Activated T-cell treated with anti-CD3 and anti-CD28 coated beads, Interleukin-2, amount 50 U/mL, for 4 hours (primary cell): ENCODE measurements at regions not wholly inside any gene's neighbourhood (a gene's known extent, or its start where the extent isn't known, plus 50 kb on each side); places are given as distances from the start of the nearest gene placed in this dataset.
"Not testable (repeated sequence)": the region's sequence is repeated elsewhere in the genome, so short reads cannot be mapped to it uniquely, and the experiment has no call there.

ENCODE experiments used
- ATAC-seq, 2 donors: fragments of 200-7000 bp; cut with Tn5 transposase; one replicate each; pipeline ENCODE4 v1.10.0; 2021
- DNase-seq: peaks from one replicate; pipeline ENCODE4 v3.0.0-alpha.2; 2020
- H3K27me3 Mint-ChIP-seq: one replicate; pipeline ENCODE4 v1.8.0; 2021; ENCODE audit warnings: low read depth, mixed read lengths
- H3K36me3 Mint-ChIP-seq: one replicate; pipeline ENCODE4 v1.8.0; 2022; ENCODE audit warnings: mixed read lengths; ENCODE audit not compliant: insufficient read depth
- H3K4me1 Mint-ChIP-seq: one replicate; pipeline ENCODE4 v1.8.0; 2021; ENCODE audit warnings: low read depth, mixed read lengths
- H3K4me3 Mint-ChIP-seq: one replicate; pipeline ENCODE4 v1.8.0; 2021; ENCODE audit warnings: mild to moderate bottlenecking, moderate library complexity, mixed read lengths
- H3K9me3 Mint-ChIP-seq: one replicate; pipeline ENCODE4 v1.8.0; 2021; ENCODE audit warnings: mixed read lengths

DNA sequence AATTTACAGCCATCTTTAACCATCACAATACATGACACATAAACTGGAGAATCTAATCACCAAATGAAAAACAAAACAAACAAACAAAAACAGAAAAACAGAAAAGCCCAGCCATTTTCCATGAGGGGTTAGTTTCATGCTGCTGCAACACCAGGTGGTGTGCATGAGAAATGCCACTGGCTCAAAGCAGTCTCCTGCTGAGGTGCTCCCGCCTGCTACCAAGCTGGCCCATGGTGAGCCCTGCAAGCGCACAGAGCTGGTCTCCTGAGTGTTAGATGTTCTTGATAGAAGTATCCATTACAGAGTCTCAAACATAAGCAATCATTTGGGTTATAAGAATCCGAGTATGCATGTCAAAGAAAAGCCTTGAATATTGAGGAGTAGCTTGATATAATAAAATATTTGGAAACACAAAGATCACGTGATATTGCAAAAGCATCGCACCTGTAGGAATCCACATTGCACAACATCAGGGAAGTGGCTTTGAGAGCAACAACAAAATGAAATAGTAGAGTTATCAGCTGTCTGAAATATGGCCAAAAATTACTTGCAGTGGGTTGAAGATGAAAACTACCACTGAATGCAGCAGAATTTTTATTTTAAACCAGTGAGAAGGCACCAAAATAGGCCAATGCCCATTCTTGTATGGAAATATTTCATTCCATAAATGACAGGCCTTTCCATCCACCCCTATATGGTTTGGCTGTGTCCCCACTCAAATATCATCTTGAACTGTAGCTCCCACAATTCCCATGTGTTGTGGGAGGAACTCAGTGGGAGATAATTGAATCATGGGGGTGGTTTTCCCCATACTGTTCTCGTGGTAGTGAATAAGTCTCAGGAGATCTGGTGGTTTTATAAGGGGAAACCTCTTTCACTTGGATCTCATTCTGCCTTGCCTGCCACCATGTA is 194.8 kb downstream of the SYK start:
- H3K36me3 Mint-ChIP-seq: no peaks in the 10 kb centered on the region
- H3K27me3 Mint-ChIP-seq: no peaks in the 10 kb centered on the region
- DNase-seq (no peak), ATAC-seq (no peak)
- H3K4me1 Mint-ChIP-seq: no peaks in the 10 kb centered on the region
- peaks cover 5% of the 10 kb centered on the region for H3K9me3 Mint-ChIP-seq
- no peak overlapping the region for H3K4me3 Mint-ChIP-seq

DNA sequence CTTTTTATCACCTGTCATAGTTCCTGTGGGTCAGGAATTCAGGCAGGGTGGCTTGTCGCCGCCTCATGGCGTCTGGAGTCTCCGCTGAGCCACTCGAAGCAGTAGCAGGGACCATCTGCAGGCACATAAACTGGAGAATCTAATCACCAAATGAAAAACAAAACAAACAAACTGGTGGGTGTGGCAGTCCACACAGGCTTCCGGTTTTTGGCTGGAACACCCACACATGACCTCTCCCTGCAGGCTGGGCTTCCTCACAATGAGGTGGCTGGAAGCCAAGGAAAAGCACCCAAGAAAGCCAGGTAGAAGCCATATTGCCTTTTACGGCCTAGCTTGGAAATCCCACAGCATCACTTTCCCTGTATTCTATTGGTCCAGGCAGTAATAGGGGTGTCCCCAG is 197.0 kb downstream of the SYK start:
- H3K4me1 Mint-ChIP-seq: no peaks in the 10 kb centered on the region
- H3K9me3 Mint-ChIP-seq: peaks cover 5% of the 10 kb centered on the region
- DNase-seq (no peak), ATAC-seq (no peak)
- no peaks in the 10 kb centered on the region for H3K27me3 Mint-ChIP-seq
- no peak overlapping the region for H3K4me3 Mint-ChIP-seq
- no peaks in the 10 kb centered on the region for H3K36me3 Mint-ChIP-seq

DNA sequence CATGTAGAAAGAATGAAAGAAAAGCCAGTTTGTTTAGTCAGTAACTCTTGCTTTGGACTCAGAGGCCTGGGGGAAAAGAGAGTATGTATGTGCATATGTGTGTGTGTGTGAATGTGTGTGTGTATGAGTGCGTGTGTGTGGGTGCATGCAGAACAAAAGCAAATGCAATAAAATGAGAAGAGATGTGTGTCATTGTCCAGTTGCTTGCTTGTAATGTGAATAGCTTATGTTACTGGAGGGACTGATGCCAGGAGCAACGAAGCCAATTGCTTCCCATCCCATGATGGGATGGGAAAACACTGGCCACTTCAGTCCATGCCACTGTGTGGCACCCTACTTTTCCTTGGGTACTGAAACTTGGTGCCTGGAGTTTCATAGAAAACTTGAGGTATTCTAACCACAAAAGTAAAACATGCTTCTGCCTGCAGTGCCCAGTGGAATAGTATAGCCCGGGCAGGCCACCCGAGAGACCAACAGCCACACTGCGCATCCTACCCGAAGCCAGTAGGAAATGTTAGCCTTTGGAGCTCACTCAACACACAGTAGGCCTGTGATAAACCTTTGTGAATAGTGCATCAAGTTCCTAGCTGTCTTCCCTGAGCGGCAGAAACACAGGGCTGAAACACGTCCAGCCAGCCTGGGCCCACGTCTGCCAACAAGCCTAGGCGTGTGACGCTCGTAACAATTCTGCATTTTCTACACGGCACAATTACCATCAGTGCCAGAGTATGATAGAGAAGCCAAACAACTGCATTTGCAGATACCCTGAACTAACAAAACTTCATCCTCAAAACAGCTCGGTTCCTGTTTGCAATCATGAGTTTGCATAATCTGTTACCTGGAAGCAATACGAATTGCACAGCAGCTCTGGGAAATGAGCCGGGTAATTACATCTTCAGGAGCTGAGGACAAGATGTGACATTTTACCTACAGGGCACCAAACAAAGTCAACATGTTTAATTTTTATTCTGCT is 198.1 kb downstream of the SYK start:
- Mint-ChIP-seq H3K27me3 (no peaks in the 10 kb centered on the region), H3K4me3 (no peak overlapping the region), H3K9me3 (peaks cover under 1% of the 10 kb centered on the region), H3K36me3 (no peaks in the 10 kb centered on the region), H3K4me1 (no peaks in the 10 kb centered on the region)
- ATAC-seq (no peak), DNase-seq (no peak)

DNA sequence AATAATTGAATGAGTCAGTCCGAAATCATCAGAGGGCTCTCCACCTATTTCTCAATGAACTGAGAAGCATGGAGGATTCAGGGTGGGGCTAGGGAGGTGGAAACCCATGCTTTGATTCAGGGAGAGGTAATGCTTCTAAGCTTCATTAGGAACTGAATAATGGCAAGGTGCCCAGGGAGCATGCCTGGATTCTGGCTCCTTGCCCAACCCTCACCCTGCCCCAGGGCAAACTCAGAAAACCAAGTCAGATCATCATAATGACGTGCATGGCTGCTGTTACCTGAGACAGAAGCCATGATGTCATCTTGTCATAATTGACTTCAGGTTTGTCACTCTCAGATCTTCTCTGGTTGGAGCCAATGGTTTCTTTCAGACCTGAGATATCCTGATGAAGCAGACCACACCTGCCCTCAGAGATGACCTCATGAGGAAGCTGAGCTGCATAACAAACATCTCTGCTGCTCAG is 199.6 kb downstream of the SYK start:
- H3K4me3 Mint-ChIP-seq: no peak overlapping the region
- ATAC-seq: peak; percentile 43 to 67
- H3K4me1 Mint-ChIP-seq: no peaks in the 10 kb centered on the region

DNA sequence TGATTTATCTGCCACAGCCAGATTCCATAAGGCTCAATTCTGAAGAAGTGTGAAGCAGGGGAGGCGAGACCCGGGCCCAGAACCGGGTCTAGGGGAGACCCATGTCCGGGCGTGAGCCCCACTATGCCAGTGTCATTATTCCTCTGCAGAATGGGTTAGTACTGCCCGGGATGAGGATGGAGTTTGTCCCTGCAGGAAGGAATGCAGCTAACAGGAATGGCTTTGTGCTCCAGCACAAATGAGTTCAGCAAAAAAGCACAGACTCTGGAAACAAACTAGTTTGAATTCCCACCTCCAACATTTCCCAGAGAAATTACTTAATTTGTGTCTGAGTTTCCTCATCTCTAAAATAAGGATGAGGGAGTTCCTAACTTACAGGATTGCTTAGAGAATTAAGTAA is 202.9 kb downstream of the SYK start:
- Mint-ChIP-seq H3K9me3 (no peaks in the 10 kb centered on the region), H3K4me3 (no peak overlapping the region), H3K36me3 (no peaks in the 10 kb centered on the region), H3K27me3 (no peaks in the 10 kb centered on the region), H3K4me1 (no peaks in the 10 kb centered on the region)
- ATAC-seq: no peak
- DNase-seq: no peak

More for the DNA sequence above, 199.6 kb downstream of the SYK start:
- Mint-ChIP-seq H3K9me3 (no peaks in the 10 kb centered on the region), H3K27me3 (no peaks in the 10 kb centered on the region), H3K36me3 (no peaks in the 10 kb centered on the region)
- no peak for DNase-seq

DNA sequence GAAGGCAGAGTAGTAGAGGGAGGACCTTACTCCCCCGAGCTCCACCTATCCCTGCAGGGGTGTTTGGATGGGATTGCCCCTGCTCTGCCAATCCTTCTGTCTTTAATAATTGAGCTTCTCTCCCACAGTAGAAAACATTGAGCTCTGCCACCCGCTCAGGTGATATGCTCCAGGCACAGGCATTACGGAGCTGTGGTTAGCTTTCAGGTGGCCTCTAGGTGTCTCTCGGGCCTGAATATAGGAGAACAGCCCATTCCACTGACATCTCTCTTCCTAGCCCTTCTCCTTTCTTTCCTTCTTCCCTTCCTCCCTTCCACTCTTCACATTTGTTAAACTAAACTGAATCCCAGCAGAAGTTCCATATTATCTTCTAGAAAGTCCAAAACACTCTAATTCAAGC is 203.4 kb downstream of the SYK start:
- no peaks in the 10 kb centered on the region for H3K9me3 Mint-ChIP-seq
- DNase-seq (no peak), ATAC-seq (no peak)
- H3K27me3 Mint-ChIP-seq: no peaks in the 10 kb centered on the region
- H3K4me3 Mint-ChIP-seq: no peak overlapping the region
- H3K36me3 Mint-ChIP-seq: no peaks in the 10 kb centered on the region
- H3K4me1 Mint-ChIP-seq: no peaks in the 10 kb centered on the region

DNA sequence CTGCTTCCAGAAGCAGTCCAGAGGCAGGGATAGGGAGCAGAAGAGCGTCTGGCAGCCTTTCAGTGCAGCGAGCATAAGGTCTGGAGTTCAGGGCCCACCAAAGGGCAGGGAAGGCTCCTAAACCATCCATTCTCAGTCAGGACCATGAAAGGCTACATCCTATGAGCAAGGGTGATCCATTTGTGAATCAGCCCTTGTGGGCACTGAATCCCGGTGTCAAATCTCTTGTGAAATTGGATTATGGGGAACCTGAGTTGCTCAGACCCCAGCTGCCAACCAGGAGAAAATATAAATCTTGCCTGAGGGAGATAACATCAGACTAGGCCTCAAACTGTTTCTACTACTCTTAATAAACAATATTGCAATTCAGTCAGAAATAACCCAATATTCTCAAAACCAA is 204.4 kb downstream of the SYK start:
- no peaks in the 10 kb centered on the region for H3K4me1 Mint-ChIP-seq
- no peak for DNase-seq
- no peak overlapping the region for H3K4me3 Mint-ChIP-seq
- no peak for ATAC-seq
- H3K36me3 Mint-ChIP-seq: no peaks in the 10 kb centered on the region
- no peaks in the 10 kb centered on the region for H3K27me3 Mint-ChIP-seq
- H3K9me3 Mint-ChIP-seq: no peaks in the 10 kb centered on the region

DNA sequence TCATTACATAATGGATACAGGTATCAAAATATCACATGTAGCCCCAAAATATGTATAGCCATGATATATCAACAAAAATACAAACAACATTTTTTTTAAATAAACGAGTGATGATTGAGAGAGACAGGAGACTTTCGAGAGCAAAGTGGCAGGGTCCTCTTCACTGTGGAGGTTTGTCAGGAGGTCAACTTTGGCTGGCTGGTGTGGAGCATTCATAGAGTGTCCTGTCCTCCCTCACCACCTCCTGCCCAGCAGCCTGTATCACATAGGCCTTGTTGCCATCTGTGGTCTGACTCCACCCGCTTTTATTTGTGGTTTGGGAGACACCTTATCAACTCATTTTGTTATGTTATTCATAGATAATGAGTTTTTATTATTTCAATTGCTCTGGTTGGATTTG is 206.9 kb downstream of the SYK start:
- Mint-ChIP-seq H3K9me3 (peaks cover 10% of the 10 kb centered on the region), H3K27me3 (no peaks in the 10 kb centered on the region), H3K4me1 (no peaks in the 10 kb centered on the region), H3K36me3 (no peaks in the 10 kb centered on the region), H3K4me3 (no peak overlapping the region)
- no peak for DNase-seq
- ATAC-seq: no peak

DNA sequence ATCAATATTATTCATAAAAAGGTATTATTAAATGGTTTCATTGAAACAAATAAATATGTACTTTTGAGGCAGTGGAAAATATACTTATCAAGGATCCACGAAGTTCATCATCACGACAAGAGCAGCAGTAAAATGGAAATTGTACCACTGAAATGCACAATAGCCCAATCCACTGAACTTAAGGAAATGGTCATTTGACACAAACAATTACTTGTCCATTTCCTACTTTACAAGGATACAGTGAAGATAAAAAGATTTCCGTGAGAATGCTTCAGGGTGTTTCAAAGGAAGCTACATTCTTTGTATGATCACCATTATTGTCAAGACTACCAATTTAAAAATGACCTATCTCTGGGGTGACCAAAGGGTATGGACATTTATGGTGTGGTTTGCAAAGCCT is 210.3 kb downstream of the SYK start:
- no peak for DNase-seq
- Mint-ChIP-seq H3K27me3 (peaks cover 11% of the 10 kb centered on the region), H3K4me3 (no peak overlapping the region), H3K9me3 (peaks cover 10% of the 10 kb centered on the region), H3K36me3 (no peaks in the 10 kb centered on the region), H3K4me1 (no peaks in the 10 kb centered on the region)
- no peak for ATAC-seq

DNA sequence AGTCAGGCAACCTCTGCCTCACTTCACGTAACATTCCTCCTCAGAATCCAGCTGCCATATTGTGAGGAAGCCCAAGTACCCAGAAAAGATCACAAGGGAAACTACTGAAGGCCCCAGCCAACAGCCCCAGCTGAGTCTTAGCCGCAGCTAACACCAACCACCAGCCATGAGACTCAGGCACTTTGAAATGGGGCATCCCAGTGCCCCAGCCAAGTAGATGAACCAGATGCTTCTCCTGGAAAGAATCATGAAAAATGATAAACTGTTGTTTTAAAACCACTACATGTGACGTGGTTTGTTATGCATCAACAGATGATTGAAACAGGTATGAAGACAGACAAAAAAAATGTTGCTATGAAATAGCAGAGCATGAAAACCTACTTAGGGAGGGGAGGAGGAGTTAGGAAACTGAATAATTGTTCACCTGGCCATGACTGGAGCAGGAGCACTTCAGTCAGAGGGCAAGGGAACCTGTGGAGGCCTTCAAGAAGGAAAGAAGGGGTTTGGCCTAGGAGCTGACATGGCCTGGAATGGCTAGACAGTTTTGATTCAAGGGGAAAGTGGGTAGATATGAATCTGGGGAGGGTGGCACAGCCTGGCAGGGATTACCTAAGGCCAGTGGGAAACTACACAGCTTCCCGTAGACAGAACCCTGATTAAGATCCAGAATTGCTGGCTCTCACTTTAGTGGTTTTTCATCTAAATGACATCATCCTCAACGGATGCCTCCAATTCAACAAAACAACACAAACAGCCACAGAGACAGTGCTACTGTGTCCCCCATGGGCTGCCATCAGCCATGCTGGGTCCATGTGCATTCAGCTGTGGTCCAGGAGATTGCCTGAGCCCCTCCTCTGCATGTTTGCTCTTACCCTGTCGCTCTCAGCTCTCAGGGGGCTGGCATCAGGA is 211.6 kb downstream of the SYK start:
- H3K36me3 Mint-ChIP-seq: no peaks in the 10 kb centered on the region
- no peak for ATAC-seq
- no peak for DNase-seq
- H3K9me3 Mint-ChIP-seq: peaks cover 10% of the 10 kb centered on the region
- no peak overlapping the region for H3K4me3 Mint-ChIP-seq
- H3K4me1 Mint-ChIP-seq: no peaks in the 10 kb centered on the region
- H3K27me3 Mint-ChIP-seq: peaks cover 15% of the 10 kb centered on the region

DNA sequence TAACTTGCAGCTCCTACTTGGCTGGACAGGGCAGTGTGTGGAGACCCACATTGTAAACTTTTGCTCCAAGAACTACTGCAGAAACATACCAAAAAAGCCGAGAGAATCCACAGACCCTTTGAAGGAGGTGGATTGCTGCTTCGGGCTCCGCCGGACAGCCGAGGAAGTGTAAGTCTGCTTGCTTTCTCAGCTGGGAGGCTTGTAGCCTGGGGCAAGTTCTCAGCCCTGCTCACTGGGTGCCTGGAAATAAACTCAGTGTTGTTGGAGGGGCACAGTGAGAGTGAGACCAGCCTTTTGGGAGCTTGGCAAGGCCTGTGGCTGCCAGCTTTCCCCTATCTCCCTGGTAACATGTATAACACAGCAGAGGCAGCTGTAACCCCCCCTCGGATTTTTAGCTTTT is 215.6 kb downstream of the SYK start:
- ATAC-seq (no peak), DNase-seq (no peak)
- H3K36me3 Mint-ChIP-seq: no peaks in the 10 kb centered on the region
- no peaks in the 10 kb centered on the region for H3K4me1 Mint-ChIP-seq
- H3K9me3 Mint-ChIP-seq: peaks cover 10% of the 10 kb centered on the region
- no peak overlapping the region for H3K4me3 Mint-ChIP-seq
- peaks cover 23% of the 10 kb centered on the region for H3K27me3 Mint-ChIP-seq

DNA sequence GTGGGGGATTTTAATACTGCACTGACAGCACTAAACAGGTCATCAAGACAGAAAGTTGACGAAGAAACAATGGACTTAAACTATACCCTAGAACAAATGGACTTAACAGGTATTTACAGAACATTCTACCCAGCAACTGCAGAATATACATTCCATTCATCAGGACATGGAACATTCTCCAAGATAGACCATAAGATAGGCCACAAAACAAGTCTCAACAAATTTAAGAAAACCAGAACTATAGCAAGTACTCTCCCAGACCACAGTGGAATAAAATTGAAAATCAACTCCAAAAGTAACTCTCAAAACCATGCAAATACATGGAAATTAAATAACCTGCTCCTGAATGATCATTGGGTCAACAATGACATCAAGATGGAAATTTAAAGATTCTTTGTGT is 218.3 kb downstream of the SYK start:
- not testable (repeated sequence) for DNase-seq, H3K36me3 Mint-ChIP-seq

DNA sequence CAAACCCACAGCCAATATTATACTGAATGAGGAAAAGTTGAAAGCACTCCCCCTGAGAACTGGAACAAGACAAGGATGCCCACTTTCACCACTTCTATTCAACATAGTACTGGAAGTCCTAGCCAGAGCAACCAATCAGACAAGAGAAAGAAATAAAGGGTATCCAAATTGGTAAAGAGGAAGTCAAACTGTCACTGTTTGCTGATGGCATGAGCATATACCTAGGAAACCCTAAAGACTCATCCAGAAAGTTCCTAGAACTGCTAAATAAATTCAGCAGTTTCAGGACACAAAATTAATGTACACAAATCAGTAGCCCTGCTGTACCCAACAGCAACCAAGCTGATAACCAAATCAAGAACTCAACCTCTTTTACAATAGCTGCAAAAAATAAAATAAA is 220.0 kb downstream of the SYK start:
- not testable (repeated sequence) for DNase-seq, ATAC-seq, H3K36me3 Mint-ChIP-seq, H3K4me3 Mint-ChIP-seq, H3K9me3 Mint-ChIP-seq, H3K4me1 Mint-ChIP-seq
- H3K27me3 Mint-ChIP-seq: peaks cover 12% of the 10 kb centered on the region

More for the DNA sequence above, 218.3 kb downstream of the SYK start:
- H3K4me1 Mint-ChIP-seq, H3K4me3 Mint-ChIP-seq, H3K9me3 Mint-ChIP-seq, ATAC-seq: not testable (repeated sequence)
- H3K27me3 Mint-ChIP-seq: peaks cover 16% of the 10 kb centered on the region

DNA sequence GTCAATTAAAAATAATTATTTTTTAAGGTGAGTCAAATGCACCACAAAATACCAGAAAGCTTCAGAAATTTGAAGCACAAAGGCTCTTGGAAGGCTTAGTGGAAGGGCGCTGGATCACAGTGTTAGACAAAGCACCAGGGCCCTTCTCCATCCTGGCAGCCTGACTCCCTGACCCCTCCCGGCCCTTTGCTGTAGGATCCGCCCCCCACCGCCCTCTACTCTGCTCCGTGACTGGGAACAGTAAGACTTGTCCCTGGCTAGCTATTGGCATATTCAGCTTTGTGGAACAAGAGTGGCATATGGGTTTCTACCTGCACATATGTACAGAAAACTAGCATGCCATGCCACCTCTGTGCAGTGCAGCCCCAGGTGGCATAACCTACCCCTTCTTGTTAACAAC is 222.1 kb downstream of the SYK start:
- Mint-ChIP-seq H3K9me3 (no peaks in the 10 kb centered on the region), H3K4me1 (no peaks in the 10 kb centered on the region), H3K36me3 (no peaks in the 10 kb centered on the region), H3K4me3 (no peak overlapping the region), H3K27me3 (peaks cover 6% of the 10 kb centered on the region)
- ATAC-seq: no peak
- no peak for DNase-seq
